ENCODE measurements at regions not wholly inside any gene's neighbourhood (a gene's known extent, or its start where the extent isn't known, plus 50 kb on each side); places are given as distances from the start of the nearest gene placed in this dataset.

- no peak for TF ChIP-seq CTCF (IDR thresholded peaks at IDR 0.05; ENCODE audit: extremely low read depth in 1 of 2, insufficient read depth in 1 of 2, low read depth in 1 of 2, low read length in 2 of 2)
- TF ChIP-seq POLR2AphosphoS5 (IDR thresholded peaks at IDR 0.05; ENCODE audit: insufficient read depth, low read depth, low read length), result no peak
- TF ChIP-seq POLR2A (IDR thresholded peaks at IDR 0.05; ENCODE audit: low read depth, low read length), result no peak
- no peak for TF ChIP-seq EZH2 (IDR thresholded peaks at IDR 0.05; ENCODE audit: borderline replicate concordance, low read depth, low read length, severe bottlenecking)
- no peak for TF ChIP-seq FOS (IDR thresholded peaks at IDR 0.05; ENCODE audit: borderline replicate concordance, insufficient read depth, low read length)
- TF ChIP-seq GATA2 (IDR thresholded peaks at IDR 0.05; ENCODE audit: insufficient read depth, insufficient read length, low read depth, low read length), result no peak
Observed at GRCh38 chr18:8461544-8461943, 147.7 kb upstream of the RAB12 start.
